Heart right ventricle (tissue), 16 donors: ENCODE measurements at regions not wholly inside any gene's neighbourhood (a gene's known extent, or its start where the extent isn't known, plus 50 kb on each side); places are given as distances from the start of the nearest gene placed in this dataset.

Experiments used
- ATAC-seq, 8 donors: fragments of 200-7000 bp; cut with Tn5 transposase; one replicate each; pipeline ENCODE4 v1.9.1; 2020; ENCODE audit warnings: mild to moderate bottlenecking in 8 of 8, moderate library complexity in 8 of 8, moderate number of reproducible peaks in 1 of 8
- DNase-seq, 2 donors: peaks; one replicate each; pipeline ENCODE4 v3.0.0-alpha.2; 2020
- H3K27ac ChIP-seq, 10 donors: fragments of 200-600 bp; sonication (generic) in 2 of 10; one replicate each; pipeline versions ENCODE4 v1.5.0 to v1.8.0; 2020 to 2022; ENCODE audit warnings: mild to moderate bottlenecking in 3 of 10
- H3K27me3 ChIP-seq, 7 donors: fragments of 200-600 bp; one replicate each; pipeline ENCODE4 v1.8.0; 2021 to 2022; ENCODE audit warnings: mild to moderate bottlenecking in 2 of 7
- H3K36me3 ChIP-seq, 9 donors: fragments of 200-600 bp; sonication (generic) in 1 of 9; one replicate each; pipeline versions ENCODE4 v1.5.0 to v1.8.0; 2020 to 2022; ENCODE audit warnings: mild to moderate bottlenecking in 2 of 9
- H3K4me1 ChIP-seq, 9 donors: fragments of 200-600 bp; sonication (generic) in 1 of 9; one replicate each; pipeline versions ENCODE4 v1.5.0 to v1.8.0; 2020 to 2022; ENCODE audit warnings: mild to moderate bottlenecking in 4 of 9
- H3K4me3 ChIP-seq, 10 donors: fragments of 200-600 bp; sonication (generic) in 2 of 10; one replicate each; pipeline versions ENCODE4 v1.5.0 to v1.8.0; 2020 to 2022; ENCODE audit warnings: mild to moderate bottlenecking in 7 of 10, moderate library complexity in 2 of 10
- H3K9me3 ChIP-seq, 11 donors: fragments of 200-600 bp in 10 of 11; sonication (generic) in 2 of 11; one replicate each; pipeline versions ENCODE4 v1.5.0 to v1.8.0; 2013 to 2022; ENCODE audit warnings: mild to moderate bottlenecking in 2 of 11, control low read depth in 1 of 11, moderate library complexity in 1 of 11
- WGBS, 2 donors: extraction: QIAGEN DNeasy Blood & Tissue Kit; methylation state at CpG; one replicate each; pipeline ENCODE4 v1.1.7; 2013; ENCODE audit warnings: inconsistent platforms in 1 of 2; 5-methylcytosine and 5-hydroxymethylcytosine counted together
- intact Hi-C, 10 donors: fragments of 100-400 bp; cut with DNase I; formaldehyde crosslinking; loops; one replicate each; pipeline versions ENCODE4 v1.11.1 to v1.14.2; 2022
- TF ChIP-seq, protein P1 (sequence below), 9 donors: fragments of 200-600 bp; sonication (generic) in 2 of 9; IDR thresholded peaks; one replicate each; pipeline versions ENCODE4 v1.5.0 to v1.8.0; 2021 to 2022; ENCODE audit warnings: antibody characterized with exemption in 9 of 9, mild to moderate bottlenecking in 5 of 9, moderate library complexity in 1 of 9
- donor health status: Arrhythmogenic right ventricular cardiomyopathy.
- donor health status: ischemic (EF 13 %, LVEDD 7.1; RV severe dilation, severe dysfunction).
- donor health status: healthy with polysubstance abuse.
- donor health status: DM: no; HTN: yes; CAD: no.
- donor health status: DM: no; HTN: no; CAD: no.
- donor health status: ischemic (EF 25% LVEDD 6.9; RV normal size, moderate dysfunction).
- donor health status: ischemic (EF 25% LVEDD 5.7; RV mildly dilated, moderate dysfunction).
- donor health status: healthy.
- donor health status: DM: yes; HTN: yes; CAD: no.
- donor health status: Ischemic cardiomyopathy.
- donor health status: ischemic (EF 35%, LVEDD 5.7; RV mildly dilated, moderate dysfunction).
- donor health status: nonischemic (EF 11% LVEDD 7.7; RV severe dilation, severe dysfunction).
- donor health status: DM: yes; HTN: yes; CAD: no.
- donor health status: PGD.
- donor health status: ischemic (EF 29% LVEDD 5.4; RV normal size, mild dysfunction).
- donor health status: nonischemic (EF 23%, LVEDD 6.1; RV moderate dilation, normal function).

GRCh38 chr5:4058899-4059298 lies 463.3 kb downstream of the IRX1 start:
- no peak overlapping the region for H3K27ac ChIP-seq
- H3K27me3 ChIP-seq = peaks cover 0 to 5% (median 0%) of the 10 kb centered on the region in 7 donors
- ATAC-seq = peak in 6 of 8 donors; percentile 57 to 98 (median 76)
- no peak overlapping the region for H3K4me3 ChIP-seq
- intact Hi-C loops = no loop called here
- peaks cover 0 to 6% (median 0%) of the 10 kb centered on the region in 9 donors for H3K4me1 ChIP-seq
- peak in 1 of 2 donors; percentile 46 for DNase-seq
- peaks cover 0 to 12% (median 0%) of the 10 kb centered on the region in 11 donors for H3K9me3 ChIP-seq
- TF ChIP-seq, protein P1, sequence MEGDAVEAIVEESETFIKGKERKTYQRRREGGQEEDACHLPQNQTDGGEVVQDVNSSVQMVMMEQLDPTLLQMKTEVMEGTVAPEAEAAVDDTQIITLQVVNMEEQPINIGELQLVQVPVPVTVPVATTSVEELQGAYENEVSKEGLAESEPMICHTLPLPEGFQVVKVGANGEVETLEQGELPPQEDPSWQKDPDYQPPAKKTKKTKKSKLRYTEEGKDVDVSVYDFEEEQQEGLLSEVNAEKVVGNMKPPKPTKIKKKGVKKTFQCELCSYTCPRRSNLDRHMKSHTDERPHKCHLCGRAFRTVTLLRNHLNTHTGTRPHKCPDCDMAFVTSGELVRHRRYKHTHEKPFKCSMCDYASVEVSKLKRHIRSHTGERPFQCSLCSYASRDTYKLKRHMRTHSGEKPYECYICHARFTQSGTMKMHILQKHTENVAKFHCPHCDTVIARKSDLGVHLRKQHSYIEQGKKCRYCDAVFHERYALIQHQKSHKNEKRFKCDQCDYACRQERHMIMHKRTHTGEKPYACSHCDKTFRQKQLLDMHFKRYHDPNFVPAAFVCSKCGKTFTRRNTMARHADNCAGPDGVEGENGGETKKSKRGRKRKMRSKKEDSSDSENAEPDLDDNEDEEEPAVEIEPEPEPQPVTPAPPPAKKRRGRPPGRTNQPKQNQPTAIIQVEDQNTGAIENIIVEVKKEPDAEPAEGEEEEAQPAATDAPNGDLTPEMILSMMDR (IDR thresholded peaks at IDR 0.05) = peak in 1 of 9 donors; percentile 25
- H3K36me3 ChIP-seq = no peaks in the 10 kb centered on the region
- WGBS, 2 donors = 40 to 51% methylated on average over 6 of the region's 6 CpGs

DNA sequence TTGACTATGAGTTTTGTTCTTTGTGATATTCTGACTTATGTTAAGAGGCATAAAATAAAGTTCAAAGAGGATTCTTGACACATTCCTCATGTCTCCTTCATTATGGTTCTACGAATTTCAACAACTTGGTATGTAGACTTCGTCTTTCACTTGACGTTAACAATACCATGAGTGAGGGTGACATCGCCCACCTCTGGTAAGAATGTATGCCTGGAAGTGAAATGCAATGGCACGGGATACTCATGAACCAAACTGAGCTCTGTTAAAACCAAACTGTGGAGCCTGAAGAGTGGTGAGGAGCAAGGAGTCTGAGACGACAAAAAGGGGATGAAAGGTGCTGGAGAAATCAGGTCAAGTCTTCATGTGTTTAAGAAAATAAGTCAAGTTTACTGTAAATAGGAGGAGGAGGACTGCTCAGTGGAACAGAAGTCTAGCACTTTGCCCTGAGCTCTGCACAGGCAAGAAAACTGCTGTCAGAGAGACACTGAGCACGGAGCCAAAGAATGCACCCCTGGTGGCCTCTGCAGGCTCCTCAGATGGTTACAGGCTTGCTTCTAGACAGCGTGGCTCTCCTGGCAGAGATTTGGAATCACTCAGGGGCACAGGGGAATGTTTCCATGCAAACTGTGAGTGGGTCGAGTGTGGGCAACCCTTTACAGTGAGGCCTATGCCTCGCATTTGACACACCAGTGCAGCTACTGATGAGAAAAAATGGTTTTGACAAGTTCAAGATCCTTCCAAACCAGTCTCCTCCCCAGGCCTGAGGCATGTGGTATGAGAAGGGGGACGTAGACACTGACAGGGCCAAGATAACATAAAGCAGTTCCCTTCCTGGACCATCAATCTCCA lies 470.1 kb downstream of the IRX1 start:
- intact Hi-C loops = no loop called here
- DNase-seq = no peak
- H3K4me1 ChIP-seq = no peaks in the 10 kb centered on the region
- H3K9me3 ChIP-seq = no peaks in the 10 kb centered on the region
- peak in 3 of 8 donors; percentile 47 to 83 (median 48) for ATAC-seq
- no peaks in the 10 kb centered on the region for H3K36me3 ChIP-seq
- H3K4me3 ChIP-seq = no peak overlapping the region
- peaks cover 0 to 13% (median 0%) of the 10 kb centered on the region in 7 donors for H3K27me3 ChIP-seq
- TF ChIP-seq, protein P1 (IDR thresholded peaks at IDR 0.05) = peak in 1 of 9 donors; percentile 14
- 53% methylated on average over 11 of the region's 11 CpGs for WGBS, 2 donors
- no peak overlapping the region for H3K27ac ChIP-seq

DNA sequence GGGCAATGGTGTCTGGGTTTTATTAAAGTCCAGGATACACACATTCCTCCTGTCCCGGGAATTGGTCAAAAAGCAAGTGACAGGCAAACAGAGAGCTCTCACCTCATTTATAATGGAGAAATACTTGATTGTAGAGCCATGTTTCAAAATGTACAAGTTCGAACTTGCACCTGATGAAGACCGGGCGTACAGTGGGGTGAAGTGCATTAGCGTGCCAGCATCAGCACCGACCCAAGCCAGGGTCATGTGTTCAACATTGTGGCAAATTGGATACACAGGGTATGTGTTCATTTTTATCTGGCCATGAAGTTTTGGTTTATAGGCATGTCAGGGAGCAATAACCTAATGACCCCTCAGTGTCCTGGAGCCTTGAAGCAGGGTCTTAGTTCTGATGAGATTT lies 472.5 kb downstream of the IRX1 start:
- H3K4me3 ChIP-seq = no peak overlapping the region

DNA sequence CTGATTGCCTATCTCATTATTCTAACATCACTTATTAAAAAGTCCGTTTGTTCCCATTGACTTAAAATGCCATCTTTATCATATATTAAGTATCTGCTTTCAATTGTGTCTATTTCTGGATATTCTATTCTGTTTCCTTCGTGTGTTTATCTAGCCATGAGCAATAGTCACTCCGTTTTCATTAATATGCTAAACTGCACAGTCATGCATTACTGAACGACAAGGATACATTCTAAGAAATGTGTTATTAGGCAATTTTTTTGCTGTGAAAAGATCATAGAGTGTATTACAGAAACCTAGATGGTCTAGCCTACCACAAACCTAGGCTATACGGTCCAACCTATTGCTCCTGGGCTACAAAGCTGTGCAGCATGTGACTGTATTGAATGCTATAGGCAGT lies 482.9 kb downstream of the IRX1 start:
- H3K27ac ChIP-seq = no peak overlapping the region
- DNase-seq (no peak), ATAC-seq (no peak)
- no peaks in the 10 kb centered on the region for H3K4me1 ChIP-seq
- no peaks in the 10 kb centered on the region for H3K36me3 ChIP-seq
- peaks cover 0 to 28% (median 0%) of the 10 kb centered on the region in 7 donors for H3K27me3 ChIP-seq
- no peak overlapping the region for H3K4me3 ChIP-seq
- TF ChIP-seq, protein P1 (IDR thresholded peaks at IDR 0.05) = no peak
- WGBS, 2 donors = 63 to 69% methylated on average over 5 of the region's 5 CpGs
- peaks cover 0 to 18% (median 0%) of the 10 kb centered on the region in 11 donors for H3K9me3 ChIP-seq
- intact Hi-C loops = no loop called here

More for the DNA sequence above, 472.5 kb downstream of the IRX1 start:
- TF ChIP-seq, protein P1 (IDR thresholded peaks at IDR 0.05) = no peak
- no peak for DNase-seq
- H3K36me3 ChIP-seq = no peaks in the 10 kb centered on the region
- no peak for ATAC-seq
- WGBS, 2 donors = 80 to 84% methylated on average over 6 of the region's 6 CpGs
- H3K9me3 ChIP-seq = no peaks in the 10 kb centered on the region
- no peak overlapping the region for H3K27ac ChIP-seq
- intact Hi-C loops = no loop called here
- H3K4me1 ChIP-seq = no peaks in the 10 kb centered on the region
- peaks cover 0 to 8% (median 0%) of the 10 kb centered on the region in 7 donors for H3K27me3 ChIP-seq
